ENCODE measurements at regions not wholly inside any gene's neighbourhood (a gene's known extent, or its start where the extent isn't known, plus 50 kb on each side); places are given as distances from the start of the nearest gene placed in this dataset.

- H3K4me3 ChIP-seq (ENCODE audit: low read length): no peak overlapping the region
- TF ChIP-seq ZNF274 (IDR thresholded peaks at IDR 0.05; ENCODE audit: low read depth, low read length): no peak
These were observed 1254.9 kb upstream of the WWC1 start for GRCh38 chr5:167036585-167036984.

- no peak for TF ChIP-seq ZNF274 (IDR thresholded peaks at IDR 0.05; ENCODE audit: low read depth, low read length)
- no peak overlapping the region for H3K4me3 ChIP-seq (ENCODE audit: low read length)
These were observed 1242.3 kb upstream of the WWC1 start for GRCh38 chr5:167049043-167049663.

- TF ChIP-seq ZNF274 (IDR thresholded peaks at IDR 0.05; ENCODE audit: low read depth, low read length): no peak
- no peak overlapping the region for H3K4me3 ChIP-seq (ENCODE audit: low read length)
These were observed 1241.5 kb upstream of the WWC1 start for GRCh38 chr5:167049771-167050567.

- no peak for TF ChIP-seq ZNF274 (IDR thresholded peaks at IDR 0.05; ENCODE audit: low read depth, low read length)
- H3K4me3 ChIP-seq (ENCODE audit: low read length): no peak overlapping the region
These were observed 1240.7 kb upstream of the WWC1 start for GRCh38 chr5:167050568-167051401.

GRCh38 chr5:167051402-167051768 is 1240.1 kb upstream of the WWC1 start:
- H3K4me3 ChIP-seq (ENCODE audit: low read length): no peak overlapping the region
- TF ChIP-seq ZNF274 (IDR thresholded peaks at IDR 0.05; ENCODE audit: low read depth, low read length): no peak

- no peak overlapping the region for H3K4me3 ChIP-seq (ENCODE audit: low read length)
- TF ChIP-seq ZNF274 (IDR thresholded peaks at IDR 0.05; ENCODE audit: low read depth, low read length): no peak
These were observed 1238.7 kb upstream of the WWC1 start for GRCh38 chr5:167052791-167053190.

GRCh38 chr5:167057665-167058064 is 1233.8 kb upstream of the WWC1 start:
- no peak overlapping the region for H3K4me3 ChIP-seq (ENCODE audit: low read length)
- no peak for TF ChIP-seq ZNF274 (IDR thresholded peaks at IDR 0.05; ENCODE audit: low read depth, low read length)

- H3K4me3 ChIP-seq (ENCODE audit: low read length): no peak overlapping the region
- no peak for TF ChIP-seq ZNF274 (IDR thresholded peaks at IDR 0.05; ENCODE audit: low read depth, low read length)
These were observed 1229.8 kb upstream of the WWC1 start for GRCh38 chr5:167061695-167062094.

- no peak overlapping the region for H3K4me3 ChIP-seq (ENCODE audit: low read length)
- no peak for TF ChIP-seq ZNF274 (IDR thresholded peaks at IDR 0.05; ENCODE audit: low read depth, low read length)
These were observed 1228.3 kb upstream of the WWC1 start for GRCh38 chr5:167063116-167063515.

- no peak for TF ChIP-seq ZNF274 (IDR thresholded peaks at IDR 0.05; ENCODE audit: low read depth, low read length)
These were observed 1227.7 kb upstream of the WWC1 start for GRCh38 chr5:167063788-167064187.

GRCh38 chr5:167064198-167064776 is 1227.2 kb upstream of the WWC1 start:
- H3K4me3 ChIP-seq (ENCODE audit: low read length): no peak overlapping the region
- no peak for TF ChIP-seq ZNF274 (IDR thresholded peaks at IDR 0.05; ENCODE audit: low read depth, low read length)

More at GRCh38 chr5:167063788-167064187, 1227.7 kb upstream of the WWC1 start:
- H3K4me3 ChIP-seq (ENCODE audit: low read length): no peak overlapping the region

GRCh38 chr5:167065794-167066193 is 1225.7 kb upstream of the WWC1 start:
- no peak for TF ChIP-seq ZNF274 (IDR thresholded peaks at IDR 0.05; ENCODE audit: low read depth, low read length)

GRCh38 chr5:167071981-167072610 is 1219.3 kb upstream of the WWC1 start:
- H3K4me3 ChIP-seq (ENCODE audit: low read length): no peak overlapping the region
- no peak for TF ChIP-seq ZNF274 (IDR thresholded peaks at IDR 0.05; ENCODE audit: low read depth, low read length)

More at GRCh38 chr5:167065794-167066193, 1225.7 kb upstream of the WWC1 start:
- H3K4me3 ChIP-seq (ENCODE audit: low read length): no peak overlapping the region

GRCh38 chr5:167081561-167081960 is 1209.9 kb upstream of the WWC1 start:
- TF ChIP-seq ZNF274 (IDR thresholded peaks at IDR 0.05; ENCODE audit: low read depth, low read length): no peak
- H3K4me3 ChIP-seq (ENCODE audit: low read length): no peak overlapping the region
